GM19238 (cell line): ENCODE measurements at regions not wholly inside any gene's neighbourhood (a gene's known extent, or its start where the extent isn't known, plus 50 kb on each side); places are given as distances from the start of the nearest gene placed in this dataset.

Experiments
- DNase-seq: peaks from one replicate; pipeline ENCODE4 v3.0.0; 2011; ENCODE audit warnings: low spot score; ENCODE audit not compliant: insufficient read length

GRCh38 chr22:17269224-17269606 is 50.0 kb upstream of the ADA2 start:
- no peak for DNase-seq
